ENCODE measurements at regions not wholly inside any gene's neighbourhood (a gene's known extent, or its start where the extent isn't known, plus 50 kb on each side); places are given as distances from the start of the nearest gene placed in this dataset.

DNA sequence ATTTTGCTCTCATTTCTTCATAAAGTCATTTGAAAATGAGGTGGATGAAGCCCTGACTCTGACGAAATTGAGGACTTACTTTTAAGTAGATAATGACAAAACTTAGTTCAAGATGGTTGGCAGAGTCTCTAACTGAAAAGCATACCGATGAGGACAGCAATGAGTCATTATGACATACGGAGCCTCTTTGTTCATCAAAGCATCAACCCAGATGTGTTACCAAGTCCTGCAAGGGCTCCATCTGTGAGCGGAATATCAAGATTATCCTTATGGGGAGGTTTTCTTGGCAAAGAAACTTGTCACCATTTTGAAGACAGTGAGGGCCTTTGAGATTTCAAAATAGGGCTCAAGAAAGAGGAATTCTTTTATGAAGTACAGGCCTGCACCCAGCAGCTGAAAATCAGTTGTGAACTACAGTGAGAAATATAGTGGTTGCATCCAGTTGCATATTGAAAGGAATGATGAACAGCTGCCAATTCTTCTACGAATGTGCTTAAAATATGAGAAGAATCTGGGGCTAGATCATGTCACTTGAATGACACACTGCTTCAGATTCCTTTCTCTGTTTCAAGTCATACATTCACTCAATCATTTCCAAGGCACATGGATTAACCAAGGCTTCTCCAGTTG, 86.6 kb upstream of the SLC24A2 start:
- no peak for TF ChIP-seq POLR2A (IDR thresholded peaks at IDR 0.05)
- TF ChIP-seq, protein P1, sequence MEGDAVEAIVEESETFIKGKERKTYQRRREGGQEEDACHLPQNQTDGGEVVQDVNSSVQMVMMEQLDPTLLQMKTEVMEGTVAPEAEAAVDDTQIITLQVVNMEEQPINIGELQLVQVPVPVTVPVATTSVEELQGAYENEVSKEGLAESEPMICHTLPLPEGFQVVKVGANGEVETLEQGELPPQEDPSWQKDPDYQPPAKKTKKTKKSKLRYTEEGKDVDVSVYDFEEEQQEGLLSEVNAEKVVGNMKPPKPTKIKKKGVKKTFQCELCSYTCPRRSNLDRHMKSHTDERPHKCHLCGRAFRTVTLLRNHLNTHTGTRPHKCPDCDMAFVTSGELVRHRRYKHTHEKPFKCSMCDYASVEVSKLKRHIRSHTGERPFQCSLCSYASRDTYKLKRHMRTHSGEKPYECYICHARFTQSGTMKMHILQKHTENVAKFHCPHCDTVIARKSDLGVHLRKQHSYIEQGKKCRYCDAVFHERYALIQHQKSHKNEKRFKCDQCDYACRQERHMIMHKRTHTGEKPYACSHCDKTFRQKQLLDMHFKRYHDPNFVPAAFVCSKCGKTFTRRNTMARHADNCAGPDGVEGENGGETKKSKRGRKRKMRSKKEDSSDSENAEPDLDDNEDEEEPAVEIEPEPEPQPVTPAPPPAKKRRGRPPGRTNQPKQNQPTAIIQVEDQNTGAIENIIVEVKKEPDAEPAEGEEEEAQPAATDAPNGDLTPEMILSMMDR (IDR thresholded peaks at IDR 0.05 in 8 of 11, conservative IDR thresholded peaks at IDR 0.05 in 3 of 11), result no peak
- no peak for TF ChIP-seq POLR2AphosphoS5 (IDR thresholded peaks at IDR 0.05)

All from spleen (tissue), 7 donors.